ENCODE measurements at regions not wholly inside any gene's neighbourhood (a gene's known extent, or its start where the extent isn't known, plus 50 kb on each side); places are given as distances from the start of the nearest gene placed in this dataset.

DNA sequence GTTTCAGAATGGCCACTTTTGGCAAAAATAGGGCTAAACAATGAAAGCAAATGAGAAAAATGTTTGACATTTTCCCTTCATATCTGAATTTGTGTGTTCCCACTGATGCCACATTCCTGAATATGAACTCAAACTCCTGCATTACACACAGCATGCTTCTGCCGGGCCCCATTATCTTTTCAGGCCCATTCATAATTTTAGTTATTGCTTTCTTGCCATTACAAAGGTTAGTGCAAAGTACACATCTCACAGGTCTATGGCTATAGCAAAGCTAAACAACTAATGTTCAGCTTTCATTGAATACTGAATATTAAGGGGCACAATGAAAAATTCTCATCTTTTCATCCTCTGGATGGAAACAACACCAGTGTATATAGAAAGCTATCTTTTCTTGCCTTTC, 568.9 kb upstream of the ZNF608 start:
- TF ChIP-seq, protein P1, sequence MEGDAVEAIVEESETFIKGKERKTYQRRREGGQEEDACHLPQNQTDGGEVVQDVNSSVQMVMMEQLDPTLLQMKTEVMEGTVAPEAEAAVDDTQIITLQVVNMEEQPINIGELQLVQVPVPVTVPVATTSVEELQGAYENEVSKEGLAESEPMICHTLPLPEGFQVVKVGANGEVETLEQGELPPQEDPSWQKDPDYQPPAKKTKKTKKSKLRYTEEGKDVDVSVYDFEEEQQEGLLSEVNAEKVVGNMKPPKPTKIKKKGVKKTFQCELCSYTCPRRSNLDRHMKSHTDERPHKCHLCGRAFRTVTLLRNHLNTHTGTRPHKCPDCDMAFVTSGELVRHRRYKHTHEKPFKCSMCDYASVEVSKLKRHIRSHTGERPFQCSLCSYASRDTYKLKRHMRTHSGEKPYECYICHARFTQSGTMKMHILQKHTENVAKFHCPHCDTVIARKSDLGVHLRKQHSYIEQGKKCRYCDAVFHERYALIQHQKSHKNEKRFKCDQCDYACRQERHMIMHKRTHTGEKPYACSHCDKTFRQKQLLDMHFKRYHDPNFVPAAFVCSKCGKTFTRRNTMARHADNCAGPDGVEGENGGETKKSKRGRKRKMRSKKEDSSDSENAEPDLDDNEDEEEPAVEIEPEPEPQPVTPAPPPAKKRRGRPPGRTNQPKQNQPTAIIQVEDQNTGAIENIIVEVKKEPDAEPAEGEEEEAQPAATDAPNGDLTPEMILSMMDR (IDR thresholded peaks at IDR 0.05) = no peak
- no peak for ATAC-seq (ENCODE audit: low FRiP score)
- no peak for DNase-seq (ENCODE audit: low spot score)

DNA sequence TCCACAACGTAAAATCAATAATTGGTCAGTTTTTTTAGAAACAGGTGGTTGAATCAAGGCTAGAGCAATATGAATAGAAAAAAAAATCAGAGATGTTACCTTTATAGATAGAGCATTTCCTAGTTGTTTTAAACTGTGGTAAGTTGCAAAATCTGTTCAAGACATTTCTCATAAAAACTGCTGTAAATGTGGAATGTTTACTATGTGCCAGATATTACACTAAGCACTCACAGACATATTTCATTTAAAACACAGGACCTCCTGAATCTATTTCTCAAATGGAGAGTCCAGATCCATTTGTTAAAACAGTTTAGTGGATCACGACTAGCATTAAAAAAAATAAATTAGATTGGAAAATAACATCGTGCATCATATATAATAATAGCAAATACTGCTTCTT, 570.0 kb upstream of the ZNF608 start:
- TF ChIP-seq, protein P1 (IDR thresholded peaks at IDR 0.05) = no peak
- DNase-seq (ENCODE audit: low spot score) (no peak), ATAC-seq (ENCODE audit: low FRiP score) (no peak)

DNA sequence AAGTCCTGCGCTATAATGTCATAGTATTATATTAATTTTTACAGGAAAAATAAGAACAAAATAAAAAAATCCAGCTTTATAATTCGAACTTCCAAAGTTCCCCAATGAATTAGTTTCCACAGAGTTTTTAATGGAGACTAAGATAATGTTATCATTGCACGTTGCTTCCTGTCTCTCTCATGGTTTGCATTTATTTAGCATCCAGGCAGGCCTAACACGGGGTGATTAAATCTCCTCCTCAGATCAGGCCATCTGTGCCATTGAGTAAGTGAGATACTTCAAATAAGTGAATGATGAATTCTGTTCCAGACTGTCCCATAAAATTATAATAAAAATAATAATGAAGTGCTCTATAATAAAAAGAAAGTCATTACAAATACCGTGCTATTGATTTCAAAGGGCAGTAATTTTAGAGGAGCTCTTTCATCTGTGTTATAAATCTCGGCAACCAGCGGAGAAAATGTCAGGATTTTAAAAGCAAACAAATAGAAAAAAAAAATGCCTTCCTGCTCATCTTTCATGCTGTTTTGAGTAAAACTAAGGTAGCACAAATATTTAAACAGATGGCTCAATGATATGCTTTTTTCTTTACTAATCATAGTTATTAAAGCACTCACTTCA, 570.6 kb upstream of the ZNF608 start:
- ATAC-seq (ENCODE audit: low FRiP score) = no peak
- TF ChIP-seq, protein P1 (IDR thresholded peaks at IDR 0.05) = no peak
- no peak for DNase-seq (ENCODE audit: low spot score)

DNA sequence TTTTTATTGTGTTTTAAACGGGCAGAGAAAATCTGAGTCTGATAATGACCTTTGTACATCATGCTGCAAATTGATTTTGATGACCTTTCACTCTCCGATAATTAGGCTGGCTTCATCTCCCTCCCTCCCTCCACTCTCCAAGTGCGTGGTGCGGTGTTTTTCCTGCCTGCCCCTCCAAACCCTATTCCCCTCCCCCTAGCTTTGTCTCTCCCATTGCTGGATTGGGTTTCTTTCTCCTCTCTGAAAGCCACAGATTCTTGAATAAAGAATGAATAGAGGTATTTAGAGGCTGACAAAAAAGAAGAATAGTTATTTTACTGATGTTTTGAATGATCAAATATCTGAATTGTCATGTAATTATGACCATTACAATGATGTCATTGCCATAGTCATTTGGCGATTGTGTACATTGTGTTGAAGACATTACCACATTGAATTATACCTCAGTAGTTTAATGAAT, 571.1 kb upstream of the ZNF608 start:
- TF ChIP-seq, protein P1 (IDR thresholded peaks at IDR 0.05) = no peak
- no peak for ATAC-seq (ENCODE audit: low FRiP score)
- DNase-seq (ENCODE audit: low spot score) = no peak

DNA sequence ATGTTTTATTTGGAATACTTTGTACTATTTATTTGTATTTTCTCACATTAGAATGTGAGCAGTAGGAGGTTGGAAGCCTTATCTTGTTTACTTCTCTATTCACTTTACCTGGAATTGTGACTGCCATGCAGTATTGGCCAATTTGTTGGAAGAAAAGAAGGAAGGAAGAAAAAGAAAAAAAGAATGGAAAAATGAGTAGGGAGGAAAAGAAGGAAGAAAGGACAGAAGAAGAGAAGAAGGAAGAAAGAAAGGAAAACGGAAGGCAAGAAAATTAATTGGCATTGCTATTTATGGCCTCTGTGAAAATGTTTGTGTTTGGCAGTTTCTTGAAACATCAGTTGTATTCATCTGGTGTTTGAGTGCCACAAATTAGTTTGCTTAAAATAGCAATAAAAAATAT, 575.2 kb upstream of the ZNF608 start:
- TF ChIP-seq, protein P1 (IDR thresholded peaks at IDR 0.05) = no peak
- DNase-seq (ENCODE audit: low spot score) = no peak
- ATAC-seq (ENCODE audit: low FRiP score) = no peak

DNA sequence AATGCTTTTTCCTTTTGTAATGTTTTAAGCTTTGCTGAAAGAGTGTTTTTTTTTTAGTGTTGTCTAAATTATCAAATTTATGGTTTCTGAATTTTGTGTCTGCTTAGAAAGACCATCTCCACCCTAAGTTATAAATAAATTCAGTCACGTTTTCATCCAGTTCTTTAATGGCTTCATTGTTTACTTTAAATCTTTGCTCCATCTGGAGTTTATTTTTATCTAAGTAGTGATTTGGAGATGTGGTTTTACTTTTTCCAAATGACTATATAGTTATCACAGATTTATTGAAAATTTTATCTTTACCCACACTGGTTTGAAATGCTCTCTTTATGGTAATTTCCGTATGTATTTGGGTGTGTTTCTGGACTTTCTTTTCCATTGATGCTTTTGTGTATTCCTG, 577.2 kb upstream of the ZNF608 start:
- DNase-seq (ENCODE audit: low spot score) (no peak), ATAC-seq (ENCODE audit: low FRiP score) (no peak)
- TF ChIP-seq, protein P1 (IDR thresholded peaks at IDR 0.05) = no peak

DNA sequence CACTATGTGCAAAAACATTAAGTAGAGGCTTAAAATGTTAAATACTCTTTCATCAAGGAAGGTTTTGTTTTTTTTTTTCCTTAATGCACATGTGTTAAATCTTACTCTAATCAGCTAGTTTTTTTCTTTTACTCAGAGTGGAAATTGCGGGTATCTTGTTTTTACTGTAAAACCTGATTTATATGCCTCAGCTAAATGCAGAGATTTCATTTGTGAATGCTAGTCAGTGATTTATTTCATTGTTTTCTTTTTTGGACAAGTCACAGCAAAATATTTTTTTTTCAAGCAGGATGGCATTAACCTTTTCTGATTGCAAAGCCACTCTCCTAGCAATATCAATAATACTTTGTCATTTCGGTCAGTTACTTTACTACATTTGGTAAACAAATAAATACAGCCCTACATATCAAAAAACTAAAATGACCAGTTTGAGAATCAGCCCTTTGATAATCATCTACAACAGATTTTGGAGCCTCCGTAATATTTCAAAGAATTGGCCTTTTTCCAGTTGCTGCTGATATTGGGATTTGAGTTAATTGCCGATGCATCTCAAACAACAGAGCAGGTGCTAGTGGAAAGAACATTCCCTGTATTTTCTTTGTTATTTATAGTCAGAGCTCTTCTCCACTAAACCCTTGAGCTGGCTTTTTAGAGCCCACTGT, 579.2 kb upstream of the ZNF608 start:
- DNase-seq (ENCODE audit: low spot score) (no peak), ATAC-seq (ENCODE audit: low FRiP score) (no peak)
- TF ChIP-seq, protein P1 (IDR thresholded peaks at IDR 0.05) = no peak

Measured in omental fat pad (tissue), 3 donors.